ENCODE measurements at regions not wholly inside any gene's neighbourhood (a gene's known extent, or its start where the extent isn't known, plus 50 kb on each side); places are given as distances from the start of the nearest gene placed in this dataset.
A peak's percentile ranks its signal among the peaks of the same experiment; 100 is the strongest.
"Not testable (repeated sequence)": the region's sequence is repeated elsewhere in the genome, so short reads cannot be mapped to it uniquely, and the experiment has no call there.

- in situ Hi-C loops (cut with MboI; ENCODE audit: low pct_unique_long_range_greater_than_20kb in 2 of 9, low sequenced_read_pairs in 9 of 9, unreplicated experiment in 9 of 9); ATAC-seq (replicated peaks in 6 of 8); H3K4me3 ChIP-seq; H3K27ac ChIP-seq; H3K4me1 ChIP-seq (replicated peaks in 1 of 2): not testable (repeated sequence)
- no CpG with 5 or more reads among the region's 25 CpGs for WGBS, 10 experiments
These were observed 173.9 kb upstream of the PRSS1 start for GRCh38 chr7:142575351-142575750.

GRCh38 chr7:142571581-142571980 lies 177.7 kb upstream of the PRSS1 start:
- no peak overlapping the region for H3K4me3 ChIP-seq
- in situ Hi-C loops (cut with MboI; ENCODE audit: low pct_unique_long_range_greater_than_20kb in 2 of 9, low sequenced_read_pairs in 9 of 9, unreplicated experiment in 9 of 9): no loop called here
- no peak overlapping the region for H3K27ac ChIP-seq
- no peak for ATAC-seq (replicated peaks in 6 of 8)
- WGBS, 10 experiments: 47 to 100% (median 84%) methylated on average over 1 to 3 of the region's 3 CpGs; no CpG with 5 or more reads in 1 of the 10 experiments
- H3K4me1 ChIP-seq (replicated peaks in 1 of 2): no peaks in the 10 kb centered on the region

GRCh38 chr7:142569851-142570250 lies 179.4 kb upstream of the PRSS1 start:
- H3K4me3 ChIP-seq: no peak overlapping the region
- in situ Hi-C loops (cut with MboI; ENCODE audit: low pct_unique_long_range_greater_than_20kb in 2 of 9, low sequenced_read_pairs in 9 of 9, unreplicated experiment in 9 of 9): no loop called here
- ATAC-seq (replicated peaks in 6 of 8): no peak
- 80 to 100% methylated on average over 1 of the region's 1 CpG; no CpG with 5 or more reads in 8 of the 10 experiments for WGBS, 10 experiments
- no peaks in the 10 kb centered on the region for H3K4me1 ChIP-seq (replicated peaks in 1 of 2)
- H3K27ac ChIP-seq: no peak overlapping the region

- peak in 2 of 8 experiments; percentile 94 to 97 for ATAC-seq (replicated peaks in 6 of 8)
These were observed 180.7 kb upstream of the PRSS1 start for GRCh38 chr7:142568435-142569097.

GRCh38 chr7:142567201-142568075 lies 181.8 kb upstream of the PRSS1 start:
- in situ Hi-C loops (cut with MboI; ENCODE audit: low pct_unique_long_range_greater_than_20kb in 2 of 9, low sequenced_read_pairs in 9 of 9, unreplicated experiment in 9 of 9): no loop called here
- no peaks in the 10 kb centered on the region for H3K4me1 ChIP-seq (replicated peaks in 1 of 2)
- WGBS, 10 experiments: 71 to 96% (median 82%) methylated on average over 1 to 14 of the region's 22 CpGs; no CpG with 5 or more reads in 2 of the 10 experiments
- no peak overlapping the region for H3K27ac ChIP-seq
- no peak for ATAC-seq (replicated peaks in 6 of 8)
- no peak overlapping the region for H3K4me3 ChIP-seq

More at GRCh38 chr7:142568435-142569097, 180.7 kb upstream of the PRSS1 start:
- no peak overlapping the region for H3K27ac ChIP-seq
- H3K4me1 ChIP-seq (replicated peaks in 1 of 2): no peaks in the 10 kb centered on the region
- no peak overlapping the region for H3K4me3 ChIP-seq
- in situ Hi-C loops (cut with MboI; ENCODE audit: low pct_unique_long_range_greater_than_20kb in 2 of 9, low sequenced_read_pairs in 9 of 9, unreplicated experiment in 9 of 9): no loop called here
- 0 to 82% (median 63%) methylated on average over 2 to 5 of the region's 5 CpGs; no CpG with 5 or more reads in 1 of the 10 experiments for WGBS, 10 experiments

- Histone ChIP-seq H3K27ac (no peak overlapping the region), H3K4me3 (no peak overlapping the region), H3K4me1 (replicated peaks in 1 of 2) (no peaks in the 10 kb centered on the region)
- ATAC-seq (replicated peaks in 6 of 8): no peak
- 45 to 97% (median 68%) methylated on average over 2 to 5 of the region's 5 CpGs; no CpG with 5 or more reads in 1 of the 10 experiments for WGBS, 10 experiments
- in situ Hi-C loops (cut with MboI; ENCODE audit: low pct_unique_long_range_greater_than_20kb in 2 of 9, low sequenced_read_pairs in 9 of 9, unreplicated experiment in 9 of 9): no loop called here
These were observed 183.0 kb upstream of the PRSS1 start for GRCh38 chr7:142566271-142566670.

GRCh38 chr7:142564125-142564524 lies 185.1 kb upstream of the PRSS1 start:
- in situ Hi-C loops (cut with MboI; ENCODE audit: low pct_unique_long_range_greater_than_20kb in 2 of 9, low sequenced_read_pairs in 9 of 9, unreplicated experiment in 9 of 9); H3K4me3 ChIP-seq; ATAC-seq (replicated peaks in 6 of 8); H3K27ac ChIP-seq; H3K4me1 ChIP-seq (replicated peaks in 1 of 2): not testable (repeated sequence)
- no CpG with 5 or more reads among the region's 3 CpGs for WGBS, 10 experiments

- in situ Hi-C loops (cut with MboI; ENCODE audit: low pct_unique_long_range_greater_than_20kb in 2 of 9, low sequenced_read_pairs in 9 of 9, unreplicated experiment in 9 of 9): no loop called here
- 0 to 100% (median 60%) methylated on average over 1 of the region's 1 CpG; no CpG with 5 or more reads in 5 of the 10 experiments for WGBS, 10 experiments
- no peak overlapping the region for H3K27ac ChIP-seq
- no peak overlapping the region for H3K4me3 ChIP-seq
- peak in 2 of 8 experiments; percentile 55 to 65 for ATAC-seq (replicated peaks in 6 of 8)
- no peaks in the 10 kb centered on the region for H3K4me1 ChIP-seq (replicated peaks in 1 of 2)
These were observed 185.8 kb upstream of the PRSS1 start for GRCh38 chr7:142563470-142563869.

GRCh38 chr7:142562688-142563087 lies 186.6 kb upstream of the PRSS1 start:
- no peak for ATAC-seq (replicated peaks in 6 of 8)
- in situ Hi-C loops (cut with MboI; ENCODE audit: low pct_unique_long_range_greater_than_20kb in 2 of 9, low sequenced_read_pairs in 9 of 9, unreplicated experiment in 9 of 9): no loop called here
- H3K27ac ChIP-seq: no peak overlapping the region

GRCh38 chr7:142561396-142561795 lies 187.9 kb upstream of the PRSS1 start:
- WGBS, 10 experiments: 80 to 89% methylated on average over 1 to 3 of the region's 3 CpGs; no CpG with 5 or more reads in 8 of the 10 experiments
- H3K4me1 ChIP-seq (replicated peaks in 1 of 2); H3K4me3 ChIP-seq; in situ Hi-C loops (cut with MboI; ENCODE audit: low pct_unique_long_range_greater_than_20kb in 2 of 9, low sequenced_read_pairs in 9 of 9, unreplicated experiment in 9 of 9); ATAC-seq (replicated peaks in 6 of 8); H3K27ac ChIP-seq: not testable (repeated sequence)

More at GRCh38 chr7:142562688-142563087, 186.6 kb upstream of the PRSS1 start:
- WGBS, 10 experiments: 0 to 89% (median 70%) methylated on average over 1 of the region's 1 CpG; no CpG with 5 or more reads in 5 of the 10 experiments
- Histone ChIP-seq H3K4me3 (no peak overlapping the region), H3K4me1 (replicated peaks in 1 of 2) (no peaks in the 10 kb centered on the region)

- in situ Hi-C loops (cut with MboI; ENCODE audit: low pct_unique_long_range_greater_than_20kb in 2 of 9, low sequenced_read_pairs in 9 of 9, unreplicated experiment in 9 of 9); H3K4me3 ChIP-seq; H3K27ac ChIP-seq; ATAC-seq (replicated peaks in 6 of 8); H3K4me1 ChIP-seq (replicated peaks in 1 of 2): not testable (repeated sequence)
- WGBS, 10 experiments: 63% methylated on average over 1 of the region's 6 CpGs; no CpG with 5 or more reads in 9 of the 10 experiments
These were observed 188.5 kb upstream of the PRSS1 start for GRCh38 chr7:142560770-142561169.

GRCh38 chr7:142560166-142560565 lies 189.1 kb upstream of the PRSS1 start:
- 0 to 100% (median 82%) methylated on average over 1 of the region's 2 CpGs; no CpG with 5 or more reads in 4 of the 10 experiments for WGBS, 10 experiments
- no peaks in the 10 kb centered on the region for H3K4me1 ChIP-seq (replicated peaks in 1 of 2)

GRCh38 chr7:142557971-142558582 lies 191.2 kb upstream of the PRSS1 start:
- H3K27ac ChIP-seq: no peak overlapping the region
- peak in 3 of 8 experiments; percentile 52 to 86 (median 64) for ATAC-seq (replicated peaks in 6 of 8)
- WGBS, 10 experiments: 8 to 92% (median 60%) methylated on average over 1 to 5 of the region's 5 CpGs; no CpG with 5 or more reads in 5 of the 10 experiments
- no peaks in the 10 kb centered on the region for H3K4me1 ChIP-seq (replicated peaks in 1 of 2)
- H3K4me3 ChIP-seq: no peak overlapping the region
- in situ Hi-C loops (cut with MboI; ENCODE audit: low pct_unique_long_range_greater_than_20kb in 2 of 9, low sequenced_read_pairs in 9 of 9, unreplicated experiment in 9 of 9): no loop called here

More at GRCh38 chr7:142560166-142560565, 189.1 kb upstream of the PRSS1 start:
- in situ Hi-C loops (cut with MboI; ENCODE audit: low pct_unique_long_range_greater_than_20kb in 2 of 9, low sequenced_read_pairs in 9 of 9, unreplicated experiment in 9 of 9): no loop called here
- Histone ChIP-seq H3K27ac (no peak overlapping the region), H3K4me3 (no peak overlapping the region)
- peak in 2 of 8 experiments; percentile 13 to 19 for ATAC-seq (replicated peaks in 6 of 8)

All from motor neuron (in vitro differentiated cells).